Right ventricle myocardium inferior (tissue), 1 donor: ENCODE measurements at regions not wholly inside any gene's neighbourhood (a gene's known extent, or its start where the extent isn't known, plus 50 kb on each side); places are given as distances from the start of the nearest gene placed in this dataset. TPM values are rescaled to one million over a fixed set of nuclear protein-coding genes. Genes with fewer than 3 reads are reported as not detected.

Experiments
- microRNA-seq: library from miRNA; unstranded; fragments of <30 nt; microRNA quantifications from one replicate; pipeline ENCODE4 v1.2.0, GENCODE V29; 2020
- donor health status: DM: no; HTN: yes; CAD: no; lungs with severe emphysema.

Small RNA genes lying in the stretch of these regions (microRNA-seq; reads per million reads assigned to microRNA genes)
- gene MIR548A1, result not detected
